Left forelimb (tissue), 1 donor: ENCODE measurements at regions not wholly inside any gene's neighbourhood (a gene's known extent, or its start where the extent isn't known, plus 50 kb on each side); places are given as distances from the start of the nearest gene placed in this dataset.

ENCODE experiments used
- DNase-seq: peaks from one replicate; pipeline ENCODE4 v3.0.0-alpha.2; 2018; ENCODE audit warnings: low spot score

DNA sequence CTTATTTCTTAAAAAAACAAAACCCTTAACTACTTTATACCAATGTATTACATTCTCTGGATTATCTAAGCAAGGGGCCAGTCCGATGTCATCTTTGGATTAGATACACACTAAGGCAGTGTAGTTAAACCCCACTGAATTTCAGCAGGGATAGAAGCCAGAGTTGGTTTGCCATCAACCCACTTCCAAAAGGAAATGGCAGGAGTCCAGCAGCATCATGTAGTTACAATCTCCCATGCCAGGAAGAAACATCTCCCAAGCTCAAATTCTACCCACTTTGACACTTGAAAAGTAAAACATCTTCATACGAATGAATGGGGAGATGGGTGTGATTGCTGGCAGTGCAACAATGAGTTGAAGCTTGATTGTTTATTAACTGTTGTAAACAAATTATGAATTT, 203.5 kb upstream of the PLXNC1 start:
- no peak for DNase-seq

DNA sequence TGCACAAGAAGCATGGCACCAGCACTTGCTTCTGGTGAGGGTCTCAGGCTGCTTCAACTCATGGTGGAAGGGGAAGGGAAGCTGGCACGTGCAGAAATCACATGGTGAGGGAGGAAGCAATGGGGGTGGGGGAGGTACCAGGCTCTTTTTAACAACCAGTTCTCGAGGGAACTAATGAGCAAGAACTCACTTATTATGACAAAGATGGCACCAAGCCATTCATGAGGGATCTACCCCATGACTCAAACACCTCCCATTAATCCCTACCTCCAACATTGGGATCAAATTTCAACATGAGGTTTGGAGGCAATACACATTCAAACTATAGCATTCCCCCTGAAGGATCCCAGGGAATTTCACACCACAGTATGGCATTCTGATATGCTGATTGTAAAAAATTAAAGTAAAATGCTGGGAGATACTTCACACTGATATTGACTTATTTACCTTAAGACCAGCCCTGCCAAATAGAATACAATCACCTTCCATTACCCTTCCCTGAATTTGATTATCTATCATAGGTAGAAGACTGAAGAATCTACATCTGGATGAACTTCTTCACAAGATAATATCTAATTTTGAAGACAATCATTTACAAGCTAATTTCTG, 201.7 kb upstream of the PLXNC1 start:
- DNase-seq, result no peak

DNA sequence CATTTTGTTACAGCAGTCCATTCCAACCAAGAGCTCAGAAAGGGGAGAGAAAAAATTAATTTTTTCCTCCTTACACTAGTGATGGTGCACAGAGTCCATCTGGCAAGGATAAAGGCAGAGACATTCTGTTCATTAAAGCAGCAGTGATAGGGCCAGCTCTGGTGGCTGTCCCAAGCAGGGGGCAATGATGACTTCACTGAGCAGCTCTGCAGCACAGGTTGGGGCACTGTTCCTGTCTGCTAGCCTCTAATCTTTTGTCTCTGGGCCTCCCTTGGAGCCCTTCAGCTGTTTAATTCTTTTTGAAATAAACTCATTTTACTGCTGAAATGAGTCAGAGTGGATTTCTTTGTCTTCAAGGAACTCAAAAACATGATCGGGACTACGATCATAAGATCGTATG, 200.9 kb upstream of the PLXNC1 start:
- DNase-seq, result no peak

DNA sequence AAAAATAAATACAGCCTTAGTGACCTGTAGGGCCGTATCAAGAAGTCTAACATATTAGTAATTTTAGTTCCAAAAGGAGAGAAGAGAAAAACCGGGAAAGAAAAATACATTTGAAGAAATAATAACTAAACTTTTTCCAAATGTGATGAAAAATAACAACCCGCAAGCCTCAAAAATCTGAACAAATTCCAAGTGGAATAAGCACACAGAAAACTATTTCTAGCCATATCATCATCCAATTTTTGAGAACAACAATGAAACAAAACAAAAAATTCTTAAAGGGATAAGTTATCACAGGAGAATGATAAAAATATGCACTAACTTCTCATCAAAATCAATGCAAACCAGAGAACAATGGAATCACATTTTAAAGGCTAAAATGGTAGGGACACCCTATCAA, 198.1 kb upstream of the PLXNC1 start:
- no peak for DNase-seq

DNA sequence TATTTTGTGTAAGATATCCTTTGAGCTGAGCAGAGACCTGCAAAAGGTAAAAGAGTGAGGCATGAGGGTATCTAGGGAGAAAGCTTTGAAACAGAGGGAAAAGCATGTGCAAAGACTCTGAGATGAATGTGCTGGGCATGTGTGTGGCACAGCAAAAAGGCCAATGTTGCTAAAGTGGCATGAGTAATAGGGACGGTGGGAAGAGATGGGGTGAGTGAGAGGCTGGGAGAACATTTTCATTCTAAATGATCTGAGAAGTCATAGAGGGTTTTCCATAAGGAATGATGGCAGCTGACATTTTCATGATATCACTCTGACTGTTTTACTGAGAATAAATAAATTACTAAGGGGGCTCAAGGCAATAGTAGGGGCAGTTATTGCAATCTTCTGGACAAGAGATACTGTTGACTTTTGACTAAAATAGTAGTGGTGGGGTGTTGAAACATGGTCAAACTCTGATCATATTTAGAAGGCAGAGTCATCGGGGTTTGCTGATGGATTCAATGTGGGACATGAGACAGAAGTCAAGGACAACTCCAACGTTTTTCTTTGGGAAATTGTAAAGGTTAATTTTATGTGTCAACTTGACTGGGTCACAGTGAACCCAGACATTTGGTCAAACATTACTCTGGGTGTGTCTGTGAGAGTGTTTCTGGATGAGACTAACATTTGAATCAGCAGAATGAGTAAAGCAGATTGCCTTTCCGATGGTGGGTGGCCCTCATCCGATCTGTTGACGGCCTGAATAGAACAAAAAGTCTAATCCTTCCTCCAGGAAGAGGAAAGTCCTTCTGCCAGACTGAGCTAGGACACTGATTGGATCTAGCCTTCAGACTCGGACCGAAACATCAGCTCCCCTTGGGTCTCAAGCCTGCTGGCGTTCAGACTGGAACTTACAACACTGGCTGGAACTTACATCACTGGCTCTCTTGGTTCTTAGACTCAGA, 193.9 kb upstream of the PLXNC1 start:
- DNase-seq, result no peak

DNA sequence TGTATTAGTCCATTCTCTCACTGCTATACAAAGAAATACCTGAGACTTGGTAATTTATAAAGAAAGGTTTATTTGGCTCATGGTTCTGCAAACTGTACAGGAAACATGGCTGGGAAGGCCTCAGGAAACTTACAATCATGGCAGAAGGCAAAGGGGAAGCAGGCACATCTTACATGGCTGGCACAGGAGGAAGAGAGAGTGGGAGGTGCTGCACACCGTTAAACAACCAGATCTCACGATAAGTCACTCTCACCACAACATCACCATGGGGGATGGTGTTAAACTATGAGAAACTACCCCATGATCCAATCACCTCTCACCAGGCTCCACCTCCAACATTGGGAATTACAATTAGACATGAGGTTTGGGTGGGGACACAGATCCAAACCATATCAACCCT, 191.8 kb upstream of the PLXNC1 start:
- no peak for DNase-seq

DNA sequence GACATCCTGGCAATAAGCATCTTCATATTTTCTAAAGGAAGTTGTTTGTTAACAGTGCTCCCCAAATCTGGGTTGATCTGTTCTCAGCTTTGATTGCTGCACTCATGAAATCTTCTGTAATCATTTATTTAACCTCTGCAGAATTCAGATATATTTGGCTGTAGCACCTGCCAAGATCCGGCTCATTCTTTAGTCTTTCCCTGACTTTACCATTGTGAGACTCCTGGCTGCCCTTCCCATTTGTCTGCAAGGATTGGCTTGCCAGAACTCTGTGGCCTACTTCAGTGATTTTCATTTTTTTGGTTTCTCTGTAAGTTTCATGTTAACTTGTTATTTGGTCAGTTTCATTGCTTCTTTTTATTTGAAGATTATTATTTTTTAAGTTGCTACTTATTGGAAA, 191.2 kb upstream of the PLXNC1 start:
- DNase-seq, result no peak

DNA sequence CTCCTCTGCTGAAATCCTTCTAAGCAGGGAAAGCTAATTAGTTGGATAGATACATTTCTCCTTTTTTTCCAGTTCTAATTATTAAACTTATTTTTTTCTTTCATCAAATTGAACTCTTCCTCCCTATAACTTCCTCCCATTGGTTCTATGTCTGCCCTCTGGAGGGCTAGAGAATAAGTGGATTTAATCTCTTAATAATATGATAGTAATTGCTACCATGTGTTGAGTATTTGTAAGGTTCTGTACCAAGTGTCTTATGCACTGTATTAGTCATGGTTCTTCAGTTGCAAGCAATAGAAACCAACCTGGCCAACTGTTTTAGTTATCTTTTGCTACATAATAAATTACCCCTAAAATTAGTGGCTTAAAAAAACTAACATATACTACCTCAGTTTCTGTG, 190.5 kb upstream of the PLXNC1 start:
- no peak for DNase-seq

DNA sequence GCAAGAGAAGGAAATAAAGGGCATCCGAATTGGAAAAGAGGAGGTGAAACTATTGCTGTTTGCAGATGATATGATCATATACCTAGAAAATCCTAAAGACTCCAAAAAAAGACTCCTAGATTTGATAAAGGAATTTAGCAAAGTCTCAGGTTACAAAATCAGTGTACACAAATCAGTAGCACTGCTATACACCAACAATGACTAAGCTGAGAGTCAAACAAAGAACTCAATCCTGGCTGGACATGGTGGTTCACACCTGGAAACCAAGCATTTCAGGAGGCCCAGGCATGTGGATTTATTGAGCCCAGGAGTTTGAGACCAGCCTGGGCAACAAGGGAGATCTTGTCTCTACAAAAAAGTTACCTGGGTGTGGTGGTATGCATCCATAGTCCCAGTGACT, 188.7 kb upstream of the PLXNC1 start:
- DNase-seq, result no peak

DNA sequence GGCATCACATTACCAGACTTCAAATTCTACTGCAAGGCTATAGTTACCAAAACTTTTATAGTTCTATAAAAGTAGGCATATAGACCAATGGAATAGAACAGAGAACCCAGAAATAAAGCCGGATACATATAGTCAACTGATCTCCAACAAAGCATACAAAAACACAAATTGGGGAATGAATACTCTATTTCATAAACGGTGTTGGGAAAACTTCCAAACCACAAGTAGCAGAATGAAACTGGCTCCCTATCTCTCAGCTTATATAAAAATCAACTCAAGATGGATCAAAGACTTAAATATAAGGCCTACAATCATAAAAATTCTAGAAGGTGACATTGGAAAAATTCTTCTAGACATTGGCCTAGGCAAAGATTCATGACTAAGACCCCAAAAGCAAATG, 187.9 kb upstream of the PLXNC1 start:
- DNase-seq, result no peak

DNA sequence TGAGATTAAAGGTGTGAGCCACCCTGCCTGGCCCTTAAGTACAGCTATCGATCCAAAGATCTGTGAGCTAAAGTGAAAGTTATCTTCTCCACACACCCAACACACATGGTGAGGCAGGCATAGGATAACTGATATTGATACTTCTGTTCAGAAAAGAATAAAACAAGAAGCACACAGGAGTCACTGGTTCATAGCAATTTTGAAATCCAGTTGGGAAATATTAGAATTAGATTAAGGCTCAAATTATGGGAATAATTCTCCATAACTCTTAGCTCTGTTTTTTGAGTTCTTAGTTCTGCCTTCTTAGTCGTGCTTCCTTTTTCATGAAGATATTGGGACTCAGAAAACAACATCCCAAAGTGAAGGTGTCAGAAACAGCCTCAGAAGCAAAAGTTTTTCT, 186.0 kb upstream of the PLXNC1 start:
- no peak for DNase-seq

DNA sequence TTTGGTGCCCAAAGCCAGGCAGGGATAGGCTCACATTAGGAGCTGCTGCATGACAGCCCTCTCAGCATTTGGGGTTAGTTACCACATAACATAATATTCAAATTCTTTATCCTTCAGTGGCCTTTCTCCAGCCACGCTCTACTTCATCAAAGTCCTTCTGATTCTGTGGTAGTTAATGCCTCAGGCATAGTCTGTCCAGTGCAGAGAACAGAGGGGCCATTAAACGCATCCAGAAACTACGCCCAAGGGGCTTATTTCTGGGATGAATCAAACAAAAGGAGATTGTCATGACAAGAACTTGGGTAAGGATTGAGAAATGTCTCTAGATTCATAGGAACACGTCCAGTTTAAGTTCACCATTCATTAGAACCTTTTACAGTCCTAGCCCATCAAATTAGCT, 183.4 kb upstream of the PLXNC1 start:
- no peak for DNase-seq

DNA sequence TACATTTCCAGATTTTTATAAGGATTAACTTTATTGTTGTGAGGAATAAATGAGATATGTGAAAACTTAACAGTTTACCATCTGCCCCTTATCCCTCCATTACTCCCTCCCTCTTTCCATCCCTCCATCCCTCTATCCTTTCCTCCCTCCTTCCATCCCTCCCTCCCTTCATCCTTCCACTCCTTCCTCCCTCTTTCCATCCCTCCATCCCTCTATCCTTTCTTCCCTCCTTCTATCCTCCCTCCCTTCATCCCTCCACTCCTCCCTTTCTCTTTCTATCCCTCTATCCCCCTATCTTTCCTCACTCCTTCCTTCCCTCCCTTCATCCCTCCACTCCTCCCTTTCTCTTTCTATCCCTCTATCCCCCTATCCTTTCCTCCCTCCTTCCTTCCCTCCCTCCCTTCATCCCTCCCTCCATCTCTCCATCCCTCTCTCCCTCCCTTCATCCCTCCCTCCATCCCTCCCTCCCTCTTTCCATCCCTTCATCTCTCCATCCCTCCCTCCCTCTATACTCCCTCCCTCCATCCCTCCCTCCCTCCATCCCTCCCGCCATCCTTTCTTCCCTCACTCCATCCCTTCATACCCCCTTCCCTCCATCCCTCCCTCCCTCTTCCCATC, 181.8 kb upstream of the PLXNC1 start:
- no peak for DNase-seq

DNA sequence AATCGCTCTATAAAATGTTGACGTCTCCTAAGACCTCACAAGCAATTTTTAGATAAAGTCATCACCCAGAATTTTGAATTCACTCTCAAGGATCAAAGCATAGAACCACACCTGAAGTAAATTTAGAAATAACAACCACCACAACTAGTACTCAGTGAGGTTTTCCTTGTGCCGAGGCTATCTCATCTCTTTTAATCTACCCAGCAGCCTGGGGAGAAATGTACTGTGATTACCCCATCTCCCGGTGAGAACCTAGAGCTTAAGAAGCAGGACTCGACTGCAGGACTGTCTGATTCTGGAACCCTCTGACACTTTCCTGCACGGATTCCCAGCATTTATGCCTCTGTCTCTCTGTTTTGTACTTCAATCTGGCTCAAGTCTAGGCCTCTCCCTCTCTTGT, 180.9 kb upstream of the PLXNC1 start:
- no peak for DNase-seq

DNA sequence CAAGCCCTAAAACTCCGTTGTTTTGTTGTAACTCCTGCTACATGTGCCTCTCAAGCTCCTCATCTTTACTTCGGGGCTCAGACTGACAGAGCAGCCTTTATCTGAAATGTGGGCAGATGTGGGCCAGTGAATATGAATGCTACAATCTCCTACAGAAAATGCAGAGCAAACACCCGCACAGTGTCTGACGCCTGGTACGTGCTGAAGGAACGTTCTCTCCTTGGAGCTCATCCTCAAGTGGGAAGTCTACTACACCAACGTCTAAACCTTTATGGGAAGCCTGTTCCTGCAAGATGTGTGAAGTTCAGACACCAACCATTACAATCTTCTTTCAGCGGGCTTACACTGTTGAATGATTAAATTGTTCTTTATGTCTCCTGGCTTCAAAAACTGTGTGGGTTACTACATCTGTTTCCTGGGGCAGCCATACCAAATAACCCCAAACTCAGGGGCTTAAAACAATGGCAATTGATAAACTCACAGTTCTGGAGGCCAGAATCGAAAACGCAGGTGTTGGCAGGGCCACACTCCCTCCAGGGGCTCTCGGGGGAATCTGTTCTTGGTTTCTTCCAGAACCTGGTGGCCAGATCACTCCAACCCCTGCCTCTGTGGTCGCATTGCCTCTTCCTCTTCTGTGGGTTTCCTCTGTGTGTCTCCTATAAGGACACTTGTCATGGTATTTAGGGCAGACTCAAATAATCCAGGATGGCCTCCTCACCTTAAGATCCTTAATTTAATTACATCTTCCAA, 179.7 kb upstream of the PLXNC1 start:
- DNase-seq, result no peak

DNA sequence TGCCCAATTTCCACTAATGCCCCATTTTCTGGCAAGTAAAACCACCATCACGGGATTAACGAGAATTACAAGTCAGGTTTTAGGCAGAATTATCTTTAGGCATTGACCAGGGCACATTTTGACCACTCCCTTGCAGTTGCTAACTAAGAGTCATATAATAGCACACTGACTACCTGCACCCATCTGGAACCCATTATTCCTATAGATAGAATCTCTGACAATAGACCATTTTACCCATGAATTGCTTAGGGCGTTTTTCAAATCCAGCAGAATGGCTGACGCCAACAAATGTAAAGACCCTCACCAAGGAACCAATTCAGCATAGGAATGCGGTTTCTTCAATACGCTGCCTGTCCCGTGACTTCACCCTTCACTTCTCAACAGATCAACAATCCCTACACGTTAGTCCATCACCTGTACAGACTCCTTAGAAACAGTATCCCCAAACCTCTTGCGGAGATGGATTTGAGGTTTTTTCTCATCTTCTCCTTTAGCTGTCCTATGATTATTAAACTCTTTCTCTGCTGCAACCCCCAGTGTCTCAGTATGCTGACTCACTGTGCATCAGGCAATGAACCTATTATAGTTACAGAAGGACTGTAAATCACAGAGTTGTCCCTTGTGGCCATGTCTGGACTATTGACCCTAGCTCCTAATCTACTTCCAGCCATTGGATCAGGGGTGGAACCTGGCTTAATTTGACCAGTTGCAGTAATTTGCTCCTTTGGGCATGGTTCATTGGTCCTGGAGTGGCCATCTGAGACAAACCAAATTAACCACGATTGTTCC, 177.3 kb upstream of the PLXNC1 start:
- DNase-seq, result no peak

DNA sequence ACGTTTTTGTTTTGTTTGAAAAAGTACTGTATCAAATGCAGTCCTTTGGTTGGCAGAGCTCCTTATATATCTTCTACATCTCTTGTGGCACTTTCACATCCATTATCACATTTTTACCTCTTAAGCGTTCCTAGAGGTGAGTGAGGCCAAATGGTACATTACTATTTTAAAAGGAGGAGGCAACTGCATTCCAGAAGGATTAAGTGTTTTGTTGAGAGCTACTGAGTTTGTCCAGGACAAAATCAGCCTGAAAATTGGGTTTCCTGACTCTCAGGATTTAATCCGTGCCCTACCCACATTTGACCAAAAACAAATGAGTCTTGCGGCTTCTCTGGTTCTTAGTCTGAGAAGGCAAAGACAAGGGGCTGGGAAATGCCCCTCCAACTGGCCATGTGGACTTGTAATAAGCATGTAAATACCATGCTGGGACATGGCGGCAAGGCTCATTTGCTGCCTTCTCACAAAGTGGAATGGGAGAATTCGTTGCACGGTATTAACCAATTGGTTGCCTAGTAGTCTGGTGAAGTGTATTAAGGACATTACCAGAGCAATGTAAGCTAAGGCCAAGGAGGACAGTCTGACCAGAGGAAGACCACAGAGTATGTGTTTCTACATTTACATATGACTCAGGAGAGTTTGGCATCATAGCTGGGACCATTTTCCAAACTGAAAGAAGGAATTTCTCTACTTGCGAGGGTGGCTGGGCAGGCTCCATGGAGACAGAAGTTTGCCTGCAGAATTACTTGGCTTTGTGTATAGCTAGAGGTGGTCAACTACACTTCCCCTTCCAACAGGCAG, 175.8 kb upstream of the PLXNC1 start:
- DNase-seq, result no peak

DNA sequence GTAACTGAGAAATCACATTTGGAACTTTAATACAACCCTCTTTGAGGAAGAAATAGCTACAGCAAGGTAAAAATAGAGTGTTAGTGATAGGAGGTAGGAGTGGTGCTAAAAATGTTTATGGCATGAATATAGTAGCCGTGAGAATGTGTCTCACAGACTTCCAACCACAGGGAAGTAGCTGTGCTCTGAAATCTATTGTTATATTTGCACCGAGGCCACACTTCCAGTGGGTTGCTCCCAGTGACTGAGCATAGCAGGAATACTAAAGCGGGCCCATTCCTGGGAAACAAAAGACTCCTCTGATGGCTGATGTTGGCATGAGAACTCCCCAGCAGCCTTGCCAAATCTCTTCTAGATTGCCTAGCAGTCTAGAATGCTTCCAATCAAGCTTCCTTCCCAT, 174.1 kb upstream of the PLXNC1 start:
- no peak for DNase-seq

DNA sequence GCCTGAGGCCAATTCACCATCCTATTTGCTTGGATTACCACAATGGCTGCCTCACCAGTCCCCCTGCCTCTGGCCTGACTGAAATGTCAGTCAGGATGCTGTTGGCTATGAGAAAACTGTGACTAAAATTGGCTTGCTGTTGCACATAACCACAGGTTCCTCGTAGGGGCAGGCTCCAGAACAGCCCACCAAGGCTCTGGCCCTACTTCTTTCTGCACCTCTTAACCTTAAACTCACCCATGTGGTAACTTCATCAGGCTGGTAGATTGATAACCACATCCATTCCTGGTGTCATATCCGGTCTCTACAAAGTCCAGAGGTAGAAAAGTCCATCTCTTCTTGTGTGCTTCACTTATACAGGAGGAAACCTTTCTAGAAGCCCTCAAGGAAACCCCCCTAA, 172.4 kb upstream of the PLXNC1 start:
- DNase-seq, result no peak

DNA sequence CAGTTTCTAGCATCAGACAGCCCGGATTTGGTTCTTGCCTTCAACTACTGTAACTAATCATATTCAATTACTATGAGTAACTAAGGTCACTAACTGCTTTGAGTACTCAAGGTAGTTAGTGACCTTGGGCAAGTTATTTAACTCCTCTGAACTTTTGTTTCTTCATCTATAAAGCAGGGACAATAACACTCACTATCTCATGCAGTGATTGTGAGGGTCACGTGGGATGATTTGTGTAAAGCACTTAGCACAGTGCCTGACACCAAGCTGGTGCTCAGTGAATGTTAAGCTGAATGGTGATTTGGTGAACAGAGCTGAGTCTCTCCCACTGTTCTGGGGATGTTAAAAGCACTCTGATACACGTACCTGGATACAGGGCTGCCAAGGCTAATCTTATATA, 171.3 kb upstream of the PLXNC1 start:
- no peak for DNase-seq

DNA sequence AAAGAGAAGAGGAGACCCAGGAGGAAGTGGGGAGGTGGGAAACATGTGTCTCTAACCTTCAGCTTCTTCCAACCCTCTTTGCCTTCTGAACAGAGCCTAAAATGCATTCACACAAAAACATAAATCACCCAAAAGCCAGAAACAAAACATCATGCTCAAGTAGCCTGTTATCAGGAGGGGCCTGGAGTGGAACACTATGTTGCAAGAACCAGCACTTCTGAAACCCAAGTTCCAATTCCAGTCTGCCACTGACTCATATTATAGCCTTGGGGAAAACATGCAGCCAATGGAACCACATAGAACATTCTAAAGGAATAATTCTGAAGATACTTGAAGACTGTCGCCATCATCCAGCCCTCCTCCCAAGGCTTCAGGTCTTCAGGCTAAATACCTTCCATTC, 169.8 kb upstream of the PLXNC1 start:
- DNase-seq, result no peak
